ENCODE measurements at regions not wholly inside any gene's neighbourhood (a gene's known extent, or its start where the extent isn't known, plus 50 kb on each side); places are given as distances from the start of the nearest gene placed in this dataset.

DNA sequence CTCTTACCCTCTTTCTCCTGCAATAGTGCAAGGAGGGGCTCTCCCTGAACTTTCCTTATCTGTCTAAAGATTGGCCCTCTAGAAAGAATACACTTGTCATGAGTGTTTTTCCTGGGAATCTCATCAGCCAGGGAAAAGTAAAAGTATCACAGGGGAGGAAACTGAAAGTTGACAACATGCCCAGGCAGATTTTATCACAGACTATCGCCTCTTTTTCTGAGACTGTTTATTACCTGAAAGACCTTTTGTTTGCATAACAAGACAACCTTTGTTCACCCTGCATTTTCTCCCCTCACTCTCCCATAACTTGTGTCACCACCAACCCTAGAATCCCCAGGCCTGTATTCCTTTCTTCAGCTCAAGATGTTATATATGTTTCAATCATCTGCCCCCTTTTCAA is 794.7 kb upstream of the ADAMTS5 start:
- peak overlapping the region; percentile 74 for H3K27ac Mint-ChIP-seq
- no peak for DNase-seq (ENCODE audit: low spot score in 2 of 2, unreplicated experiment in 2 of 2)
- TF ChIP-seq, protein P1, sequence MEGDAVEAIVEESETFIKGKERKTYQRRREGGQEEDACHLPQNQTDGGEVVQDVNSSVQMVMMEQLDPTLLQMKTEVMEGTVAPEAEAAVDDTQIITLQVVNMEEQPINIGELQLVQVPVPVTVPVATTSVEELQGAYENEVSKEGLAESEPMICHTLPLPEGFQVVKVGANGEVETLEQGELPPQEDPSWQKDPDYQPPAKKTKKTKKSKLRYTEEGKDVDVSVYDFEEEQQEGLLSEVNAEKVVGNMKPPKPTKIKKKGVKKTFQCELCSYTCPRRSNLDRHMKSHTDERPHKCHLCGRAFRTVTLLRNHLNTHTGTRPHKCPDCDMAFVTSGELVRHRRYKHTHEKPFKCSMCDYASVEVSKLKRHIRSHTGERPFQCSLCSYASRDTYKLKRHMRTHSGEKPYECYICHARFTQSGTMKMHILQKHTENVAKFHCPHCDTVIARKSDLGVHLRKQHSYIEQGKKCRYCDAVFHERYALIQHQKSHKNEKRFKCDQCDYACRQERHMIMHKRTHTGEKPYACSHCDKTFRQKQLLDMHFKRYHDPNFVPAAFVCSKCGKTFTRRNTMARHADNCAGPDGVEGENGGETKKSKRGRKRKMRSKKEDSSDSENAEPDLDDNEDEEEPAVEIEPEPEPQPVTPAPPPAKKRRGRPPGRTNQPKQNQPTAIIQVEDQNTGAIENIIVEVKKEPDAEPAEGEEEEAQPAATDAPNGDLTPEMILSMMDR (IDR thresholded peaks at IDR 0.05; ENCODE audit: unreplicated experiment) = no peak
- no peaks in the 10 kb centered on the region for H3K36me3 Mint-ChIP-seq
- peaks cover 8% of the 10 kb centered on the region for H3K9me3 Mint-ChIP-seq
- no peak overlapping the region for H3K4me3 Mint-ChIP-seq
- H3K4me1 Mint-ChIP-seq = peaks cover 12% of the 10 kb centered on the region
- H3K27me3 Mint-ChIP-seq (ENCODE audit: low read depth) = no peaks in the 10 kb centered on the region

DNA sequence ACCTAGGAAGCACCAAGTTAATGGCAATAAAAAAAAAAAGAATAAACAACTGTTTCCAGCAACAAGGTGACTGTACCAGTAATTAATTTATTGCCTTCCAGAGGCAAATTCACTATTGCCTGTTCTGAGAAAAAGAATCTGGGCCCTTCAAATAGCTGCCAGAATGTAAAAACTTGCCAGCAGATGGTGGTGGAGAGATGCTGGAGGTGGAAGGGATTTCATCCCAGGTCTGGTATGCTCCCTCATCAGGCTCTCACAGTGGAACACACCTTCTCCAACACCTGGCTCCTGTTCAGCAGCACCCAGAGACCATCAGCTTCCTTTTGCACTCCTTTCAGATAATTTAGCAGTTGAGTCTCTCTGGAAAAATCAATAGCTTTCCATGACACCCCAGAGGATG is 792.9 kb upstream of the ADAMTS5 start:
- Mint-ChIP-seq H3K36me3 (no peaks in the 10 kb centered on the region), H3K27ac (no peak overlapping the region), H3K27me3 (ENCODE audit: low read depth) (no peaks in the 10 kb centered on the region), H3K9me3 (peaks cover 8% of the 10 kb centered on the region), H3K4me3 (no peak overlapping the region), H3K4me1 (peaks cover 12% of the 10 kb centered on the region)
- DNase-seq (ENCODE audit: low spot score in 2 of 2, unreplicated experiment in 2 of 2) = no peak
- TF ChIP-seq, protein P1 (IDR thresholded peaks at IDR 0.05; ENCODE audit: unreplicated experiment) = no peak

DNA sequence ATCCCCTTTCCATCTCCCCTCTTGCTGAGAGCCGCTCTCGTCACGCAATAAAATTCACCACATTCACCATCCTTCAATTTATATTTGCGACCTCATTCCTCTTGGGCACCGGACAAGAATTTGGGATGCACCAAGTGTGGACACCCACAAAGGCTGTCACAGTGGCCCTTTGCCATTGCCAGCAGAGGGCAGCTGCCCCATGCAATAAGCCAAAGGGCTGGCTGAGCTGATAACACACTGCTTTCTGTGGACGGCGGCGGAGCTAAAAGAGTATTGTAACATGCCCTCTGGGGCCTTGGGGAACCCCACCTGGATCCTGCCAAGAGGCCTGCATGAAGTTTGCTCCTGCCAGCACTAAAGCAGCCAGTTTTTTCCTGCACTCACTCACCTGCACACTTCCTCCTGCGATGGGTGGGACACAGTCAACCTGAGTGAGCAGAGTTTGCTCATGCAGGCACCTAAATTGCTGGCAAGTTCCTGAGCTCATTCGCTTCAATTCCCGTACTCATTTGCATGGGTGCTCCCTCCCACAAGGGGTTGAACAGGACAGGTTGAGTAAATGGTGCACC is 792.3 kb upstream of the ADAMTS5 start:
- TF ChIP-seq, protein P1 (IDR thresholded peaks at IDR 0.05; ENCODE audit: unreplicated experiment) = no peak
- Mint-ChIP-seq H3K4me3 (no peak overlapping the region), H3K4me1 (peaks cover 12% of the 10 kb centered on the region), H3K9me3 (peaks cover 8% of the 10 kb centered on the region), H3K27me3 (ENCODE audit: low read depth) (no peaks in the 10 kb centered on the region), H3K36me3 (no peaks in the 10 kb centered on the region), H3K27ac (no peak overlapping the region)
- DNase-seq (ENCODE audit: low spot score in 2 of 2, unreplicated experiment in 2 of 2) = no peak

DNA sequence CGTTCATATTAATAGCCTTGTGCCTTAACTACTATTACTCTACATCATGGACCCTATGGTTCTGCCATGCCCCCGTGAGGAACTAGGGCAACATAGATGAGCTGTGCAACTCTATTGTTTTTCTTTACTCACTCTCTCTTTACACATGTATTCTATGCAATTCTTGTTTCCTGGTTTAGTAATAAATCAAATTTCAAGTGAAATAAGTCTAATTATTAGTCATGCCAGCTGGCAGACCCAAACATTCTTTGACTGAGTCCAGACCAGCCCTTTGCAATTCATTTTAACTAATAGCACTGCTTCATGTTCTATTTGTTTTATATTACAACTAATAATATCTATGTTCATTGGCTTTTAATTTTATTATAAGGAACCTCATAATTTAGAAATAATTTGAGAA is 789.3 kb upstream of the ADAMTS5 start:
- DNase-seq (ENCODE audit: low spot score in 2 of 2, unreplicated experiment in 2 of 2) = no peak
- peaks cover 8% of the 10 kb centered on the region for H3K9me3 Mint-ChIP-seq
- no peak overlapping the region for H3K4me3 Mint-ChIP-seq
- no peaks in the 10 kb centered on the region for H3K36me3 Mint-ChIP-seq
- peaks cover under 1% of the 10 kb centered on the region for H3K4me1 Mint-ChIP-seq
- H3K27ac Mint-ChIP-seq = no peak overlapping the region
- no peaks in the 10 kb centered on the region for H3K27me3 Mint-ChIP-seq (ENCODE audit: low read depth)
- TF ChIP-seq, protein P1 (IDR thresholded peaks at IDR 0.05; ENCODE audit: unreplicated experiment) = no peak

DNA sequence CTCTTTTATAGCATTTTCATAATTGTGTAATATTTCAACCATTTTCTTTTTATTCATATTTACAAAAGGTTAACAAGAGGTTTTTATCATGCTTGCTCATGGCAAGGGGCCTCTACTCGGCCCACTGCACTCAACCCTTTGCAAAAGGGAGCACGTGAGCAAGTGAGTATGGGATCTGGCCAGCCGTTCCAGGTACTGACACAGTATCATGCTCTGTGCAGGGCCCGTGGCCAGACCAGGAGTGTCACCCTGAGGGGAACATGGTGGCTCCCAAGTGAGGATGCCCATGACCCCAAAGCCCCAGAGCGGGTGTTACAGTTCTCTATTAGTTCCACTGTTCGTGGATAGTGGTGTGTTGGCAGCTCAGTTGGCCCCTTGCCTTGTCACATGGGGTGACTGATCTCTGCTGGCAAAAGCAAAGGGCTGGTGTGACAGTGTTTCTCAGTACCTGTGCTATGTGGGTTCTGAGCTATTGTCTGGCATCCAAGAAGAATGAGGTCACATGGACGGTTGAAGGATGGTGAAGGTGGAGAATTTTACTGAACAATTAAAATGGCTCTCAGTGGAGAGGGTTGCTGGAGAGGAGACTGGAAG is 777.2 kb upstream of the ADAMTS5 start:
- Mint-ChIP-seq H3K27me3 (ENCODE audit: low read depth) (no peaks in the 10 kb centered on the region), H3K36me3 (no peaks in the 10 kb centered on the region), H3K9me3 (peaks cover 34% of the 10 kb centered on the region), H3K4me3 (no peak overlapping the region), H3K27ac (no peak overlapping the region), H3K4me1 (no peaks in the 10 kb centered on the region)
- DNase-seq (ENCODE audit: low spot score in 2 of 2, unreplicated experiment in 2 of 2) = no peak
- TF ChIP-seq, protein P1 (IDR thresholded peaks at IDR 0.05; ENCODE audit: unreplicated experiment) = no peak

Measured in mesothelial cell of epicardium (in vitro differentiated cells).